Vagina (tissue), 2 donors: ENCODE measurements at regions not wholly inside any gene's neighbourhood (a gene's known extent, or its start where the extent isn't known, plus 50 kb on each side); places are given as distances from the start of the nearest gene placed in this dataset.

Experiments
- CTCF ChIP-seq, 3 experiments: fragments of 450-650 bp in 2 of 3; fragments of 200-600 bp in 1 of 3; sonication (generic) in 1 of 3; IDR thresholded peaks; one replicate each; pipeline ENCODE4 v1.5.1; 2017 to 2019; ENCODE audit warnings: antibody characterized with exemption in 3 of 3, mild to moderate bottlenecking in 2 of 3, moderate library complexity in 2 of 3
- POLR2A ChIP-seq, 2 donors: fragments of 450-650 bp; IDR thresholded peaks; one replicate each; pipeline ENCODE4 v1.6.1; 2017; ENCODE audit warnings: antibody characterized with exemption in 2 of 2, mild to moderate bottlenecking in 2 of 2, moderate library complexity in 2 of 2
- POLR2AphosphoS5 ChIP-seq, 2 donors: sonication (generic); formaldehyde crosslinking; IDR thresholded peaks; one replicate each; pipeline ENCODE4 v1.9.0; 2017; ENCODE audit warnings: antibody characterized with exemption in 2 of 2, mild to moderate bottlenecking in 2 of 2, low read depth in 1 of 2; ENCODE audit not compliant: insufficient read depth in 1 of 2

GRCh38 chr5:142382186-142382585 is 57.4 kb upstream of the SPRY4 start:
- TF ChIP-seq CTCF (IDR thresholded peaks at IDR 0.05) (no peak), POLR2A (IDR thresholded peaks at IDR 0.05) (no peak), POLR2AphosphoS5 (IDR thresholded peaks at IDR 0.05; ENCODE audit: insufficient read depth in 1 of 2, low read depth in 1 of 2) (no peak)
